ENCODE measurements at regions not wholly inside any gene's neighbourhood (a gene's known extent, or its start where the extent isn't known, plus 50 kb on each side); places are given as distances from the start of the nearest gene placed in this dataset.
"Not testable (repeated sequence)": the region's sequence is repeated elsewhere in the genome, so short reads cannot be mapped to it uniquely, and the experiment has no call there.

DNA sequence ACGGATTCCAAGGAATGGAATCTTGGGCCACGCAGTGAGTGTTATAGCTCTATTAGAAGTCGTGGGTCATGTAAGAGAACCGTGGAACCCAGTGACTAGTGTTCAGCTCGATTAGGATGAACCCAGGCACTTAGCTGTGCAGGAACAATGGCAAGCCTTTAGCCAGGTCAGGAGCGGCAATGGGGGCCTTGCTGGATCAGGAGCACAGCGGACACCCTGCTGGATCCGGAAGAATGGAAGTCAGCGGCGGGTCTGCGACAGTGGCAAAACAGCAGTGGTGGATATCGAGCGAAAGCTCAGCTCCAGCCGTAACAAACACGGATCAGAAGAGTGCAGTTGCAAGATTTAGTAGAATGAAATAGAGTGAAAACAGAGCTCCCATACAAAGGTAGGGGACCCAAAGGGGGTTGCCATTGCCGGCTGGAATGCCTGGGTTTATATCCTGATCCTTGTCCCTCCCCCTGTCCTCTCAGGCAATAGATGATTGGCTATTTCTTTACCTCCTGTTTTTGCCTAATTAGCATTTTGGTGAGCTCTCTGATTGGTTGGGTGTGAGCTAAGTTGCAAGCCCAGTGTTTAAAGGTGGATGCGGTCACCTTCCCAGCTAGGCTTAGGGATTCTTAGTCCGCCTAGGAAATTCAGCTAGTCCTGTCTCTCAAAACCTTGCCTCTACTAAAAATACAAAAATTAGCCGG is 618.3 kb upstream of the CBLB start:
- H3K4me2 ChIP-seq (ENCODE audit: low read length); H4K8ac ChIP-seq (ENCODE audit: low read depth, low read length); H2BK120ac ChIP-seq (ENCODE audit: insufficient read depth, low read length, poor library complexity); H3K36me3 ChIP-seq (ENCODE audit: control insufficient read depth in 1 of 2, insufficient read depth in 2 of 2, low read length in 2 of 2); H2BK12ac ChIP-seq (ENCODE audit: low read length); H3K4ac ChIP-seq (ENCODE audit: low read depth, low read length); H2AFZ ChIP-seq (ENCODE audit: insufficient read depth, low read length, poor library complexity); H3K4me3 ChIP-seq (ENCODE audit: low read depth, low read length); H4K91ac ChIP-seq (ENCODE audit: low read depth, low read length); H2BK5ac ChIP-seq (ENCODE audit: low read depth, low read length, poor library complexity); H3K18ac ChIP-seq (ENCODE audit: low read length); H3K27ac ChIP-seq (ENCODE audit: low read depth, low read length); H3K14ac ChIP-seq (ENCODE audit: low read length); DNase-seq; H3K23ac ChIP-seq (ENCODE audit: low read length); H3K4me1 ChIP-seq (ENCODE audit: control insufficient read depth in 1 of 2, insufficient read depth in 2 of 2, low read length in 2 of 2); H3K27me3 ChIP-seq (ENCODE audit: insufficient read depth, low read length); H3K9ac ChIP-seq (ENCODE audit: low read length); H3K79me1 ChIP-seq (ENCODE audit: low read length); H4K12ac ChIP-seq (ENCODE audit: low read depth, low read length); H2AK5ac ChIP-seq (ENCODE audit: low read length); H3K79me2 ChIP-seq (ENCODE audit: control insufficient read depth, insufficient read depth, low read length, poor library complexity); H3K9me3 ChIP-seq (ENCODE audit: insufficient read depth, low read depth, low read length): not testable (repeated sequence)
- WGBS (ENCODE audit: extremely low coverage, insufficient coverage, insufficient read length) = no CpG with 5 or more reads among the region's 19 CpGs

DNA sequence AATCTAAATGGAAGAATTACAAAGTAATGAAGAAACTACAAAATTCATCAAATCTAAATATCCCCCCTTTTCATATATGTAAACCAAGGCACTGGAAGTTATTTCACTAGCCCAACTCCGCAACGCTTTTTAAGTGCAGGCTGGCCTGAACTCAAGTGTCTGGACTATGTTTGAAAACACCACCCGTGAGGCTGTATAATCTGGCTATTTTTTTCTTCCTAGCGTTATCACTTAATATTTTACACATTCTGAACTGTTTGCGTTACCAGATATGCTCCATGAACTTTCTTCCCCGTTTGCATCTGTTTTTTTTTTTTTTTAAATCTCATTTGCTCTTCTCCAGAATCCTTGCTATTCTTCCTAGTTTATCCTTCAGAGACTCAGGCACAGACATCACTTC is 619.5 kb upstream of the CBLB start:
- no peak overlapping the region for H3K23ac ChIP-seq (ENCODE audit: low read length)
- H2BK5ac ChIP-seq (ENCODE audit: low read depth, low read length, poor library complexity) = no peak overlapping the region
- no peak overlapping the region for H4K12ac ChIP-seq (ENCODE audit: low read depth, low read length)
- no peak overlapping the region for H2BK120ac ChIP-seq (ENCODE audit: insufficient read depth, low read length, poor library complexity)
- H4K91ac ChIP-seq (ENCODE audit: low read depth, low read length) = no peak overlapping the region
- no peak for DNase-seq
- H3K14ac ChIP-seq (ENCODE audit: low read length) = no peak overlapping the region
- no peaks in the 10 kb centered on the region for H3K36me3 ChIP-seq (ENCODE audit: control insufficient read depth in 1 of 2, insufficient read depth in 2 of 2, low read length in 2 of 2)
- no peaks in the 10 kb centered on the region for H3K9me3 ChIP-seq (ENCODE audit: insufficient read depth, low read depth, low read length)
- H3K4me2 ChIP-seq (ENCODE audit: low read length) = no peak overlapping the region
- H3K4me3 ChIP-seq (ENCODE audit: low read depth, low read length) = no peak overlapping the region
- no peaks in the 10 kb centered on the region for H3K27me3 ChIP-seq (ENCODE audit: insufficient read depth, low read length)
- no peak overlapping the region for H2AK5ac ChIP-seq (ENCODE audit: low read length)
- WGBS (ENCODE audit: extremely low coverage, insufficient coverage, insufficient read length) = no CpG with 5 or more reads among the region's 6 CpGs
- no peak overlapping the region for H2AFZ ChIP-seq (ENCODE audit: insufficient read depth, low read length, poor library complexity)
- no peaks in the 10 kb centered on the region for H3K79me2 ChIP-seq (ENCODE audit: control insufficient read depth, insufficient read depth, low read length, poor library complexity)
- H3K27ac ChIP-seq (ENCODE audit: low read depth, low read length) = no peak overlapping the region
- no peak overlapping the region for H2BK12ac ChIP-seq (ENCODE audit: low read length)
- H3K4ac ChIP-seq (ENCODE audit: low read depth, low read length) = no peak overlapping the region
- no peaks in the 10 kb centered on the region for H3K4me1 ChIP-seq (ENCODE audit: control insufficient read depth in 1 of 2, insufficient read depth in 2 of 2, low read length in 2 of 2)
- no peak overlapping the region for H4K8ac ChIP-seq (ENCODE audit: low read depth, low read length)
- H3K9ac ChIP-seq (ENCODE audit: low read length) = no peak overlapping the region
- H3K18ac ChIP-seq (ENCODE audit: low read length) = no peak overlapping the region
- H3K79me1 ChIP-seq (ENCODE audit: low read length) = no peaks in the 10 kb centered on the region

DNA sequence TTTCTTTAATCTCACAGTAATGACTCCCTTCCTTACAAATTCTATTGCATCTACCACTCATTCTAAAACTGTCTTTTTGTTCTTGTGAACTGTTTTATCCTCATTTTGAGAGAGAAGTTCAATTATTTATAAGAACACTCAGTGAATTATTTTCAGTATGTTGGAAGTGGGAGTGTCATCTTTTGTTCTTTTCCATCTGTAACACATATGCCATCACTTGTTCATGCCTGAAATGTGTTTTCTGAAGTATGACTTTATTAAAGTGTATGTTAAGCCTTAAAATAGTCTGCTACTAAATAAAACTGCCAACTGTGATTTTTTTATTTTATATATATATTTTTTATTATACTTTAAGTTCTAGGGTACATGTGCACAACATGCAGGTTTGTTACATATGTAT is 623.0 kb upstream of the CBLB start:
- H2BK120ac ChIP-seq (ENCODE audit: insufficient read depth, low read length, poor library complexity) = no peak overlapping the region
- H3K36me3 ChIP-seq (ENCODE audit: control insufficient read depth in 1 of 2, insufficient read depth in 2 of 2, low read length in 2 of 2) = no peaks in the 10 kb centered on the region
- no peak overlapping the region for H3K18ac ChIP-seq (ENCODE audit: low read length)
- H4K12ac ChIP-seq (ENCODE audit: low read depth, low read length) = no peak overlapping the region
- no peak overlapping the region for H3K9ac ChIP-seq (ENCODE audit: low read length)
- no peaks in the 10 kb centered on the region for H3K27me3 ChIP-seq (ENCODE audit: insufficient read depth, low read length)
- H2BK5ac ChIP-seq (ENCODE audit: low read depth, low read length, poor library complexity) = no peak overlapping the region
- no peak overlapping the region for H3K4ac ChIP-seq (ENCODE audit: low read depth, low read length)
- H3K9me3 ChIP-seq (ENCODE audit: insufficient read depth, low read depth, low read length) = no peaks in the 10 kb centered on the region
- H2AFZ ChIP-seq (ENCODE audit: insufficient read depth, low read length, poor library complexity) = no peak overlapping the region
- no peak overlapping the region for H3K4me2 ChIP-seq (ENCODE audit: low read length)
- no peak for DNase-seq
- H3K79me2 ChIP-seq (ENCODE audit: control insufficient read depth, insufficient read depth, low read length, poor library complexity) = no peaks in the 10 kb centered on the region
- no peak overlapping the region for H4K8ac ChIP-seq (ENCODE audit: low read depth, low read length)
- H3K27ac ChIP-seq (ENCODE audit: low read depth, low read length) = no peak overlapping the region
- H3K79me1 ChIP-seq (ENCODE audit: low read length) = no peaks in the 10 kb centered on the region
- no peak overlapping the region for H4K91ac ChIP-seq (ENCODE audit: low read depth, low read length)
- H2AK5ac ChIP-seq (ENCODE audit: low read length) = no peak overlapping the region
- H3K14ac ChIP-seq (ENCODE audit: low read length) = no peak overlapping the region
- H2BK12ac ChIP-seq (ENCODE audit: low read length) = no peak overlapping the region
- H3K4me1 ChIP-seq (ENCODE audit: control insufficient read depth in 1 of 2, insufficient read depth in 2 of 2, low read length in 2 of 2) = no peaks in the 10 kb centered on the region
- H3K4me3 ChIP-seq (ENCODE audit: low read depth, low read length) = no peak overlapping the region
- no peak overlapping the region for H3K23ac ChIP-seq (ENCODE audit: low read length)

DNA sequence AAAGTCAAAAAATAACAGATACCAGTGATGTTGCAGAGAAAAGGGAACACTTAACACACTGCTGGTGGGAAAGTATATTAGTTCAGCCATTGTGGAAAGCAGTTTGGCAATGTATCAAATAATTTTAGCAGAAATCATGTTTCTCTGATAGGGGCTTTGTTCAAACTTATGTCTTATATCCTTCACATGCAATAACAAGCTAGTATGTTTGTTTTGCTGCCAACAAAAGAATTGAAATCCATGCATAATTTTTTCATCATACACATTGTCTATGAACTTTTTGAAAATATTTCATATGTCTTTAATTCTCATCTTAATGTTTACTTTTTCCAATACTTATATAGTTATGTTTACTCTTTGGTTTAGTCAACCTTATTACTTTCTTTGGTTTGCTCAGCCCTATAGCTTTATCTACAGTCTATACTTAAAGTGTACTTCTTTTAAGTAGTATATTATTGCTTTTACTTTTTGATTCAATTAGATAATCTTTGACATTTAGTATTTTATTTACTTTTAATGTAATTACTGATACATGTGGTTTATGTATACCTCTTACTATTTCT is 639.6 kb upstream of the CBLB start:
- Histone ChIP-seq H3K36me3 (ENCODE audit: control insufficient read depth in 1 of 2, insufficient read depth in 2 of 2, low read length in 2 of 2) (no peaks in the 10 kb centered on the region), H3K27ac (ENCODE audit: low read depth, low read length) (no peak overlapping the region), H4K91ac (ENCODE audit: low read depth, low read length) (no peak overlapping the region), H3K79me2 (ENCODE audit: control insufficient read depth, insufficient read depth, low read length, poor library complexity) (no peaks in the 10 kb centered on the region), H3K27me3 (ENCODE audit: insufficient read depth, low read length) (no peaks in the 10 kb centered on the region), H3K18ac (ENCODE audit: low read length) (no peak overlapping the region), H2AK5ac (ENCODE audit: low read length) (no peak overlapping the region), H2BK5ac (ENCODE audit: low read depth, low read length, poor library complexity) (no peak overlapping the region), H2BK120ac (ENCODE audit: insufficient read depth, low read length, poor library complexity) (no peak overlapping the region), H3K14ac (ENCODE audit: low read length) (no peak overlapping the region), H3K4me2 (ENCODE audit: low read length) (no peak overlapping the region), H4K12ac (ENCODE audit: low read depth, low read length) (no peak overlapping the region), H3K9me3 (ENCODE audit: insufficient read depth, low read depth, low read length) (no peaks in the 10 kb centered on the region), H3K9ac (ENCODE audit: low read length) (no peak overlapping the region), H3K4me3 (ENCODE audit: low read depth, low read length) (no peak overlapping the region), H3K4ac (ENCODE audit: low read depth, low read length) (no peak overlapping the region), H4K8ac (ENCODE audit: low read depth, low read length) (no peak overlapping the region), H2AFZ (ENCODE audit: insufficient read depth, low read length, poor library complexity) (no peak overlapping the region), H3K23ac (ENCODE audit: low read length) (no peak overlapping the region), H3K79me1 (ENCODE audit: low read length) (no peaks in the 10 kb centered on the region), H2BK12ac (ENCODE audit: low read length) (no peak overlapping the region), H3K4me1 (ENCODE audit: control insufficient read depth in 1 of 2, insufficient read depth in 2 of 2, low read length in 2 of 2) (no peaks in the 10 kb centered on the region)
- no peak for DNase-seq

All from trophoblast cell (in vitro differentiated cells and primary cell).